PC-9 (cell line): ENCODE measurements at regions not wholly inside any gene's neighbourhood (a gene's known extent, or its start where the extent isn't known, plus 50 kb on each side); places are given as distances from the start of the nearest gene placed in this dataset.

ENCODE experiments used
- BruUV-seq: library from RNA; stranded (reverse); fragments of 400-500 nt; replicated peaks from 2 replicates; lab custom pipeline; 2021; lab: Mats Ljungman, UMichigan
- CTCF ChIA-PET: fragments of 300-600 bp; sonication (Branson Sonifier 250); formaldehyde crosslinking; loops from one replicate; lab custom pipeline; 2022; ENCODE audit warnings: antibody characterized with exemption; lab: Charles Lee
- POLR2A ChIA-PET: fragments of 300-600 bp; sonication (Branson Sonifier 250); formaldehyde crosslinking; loops from one replicate; lab custom pipeline; 2022; ENCODE audit warnings: antibody characterized with exemption; ENCODE audit not compliant: unreplicated experiment; lab: Charles Lee
- DNase-seq, 2 experiments: peaks; one replicate each; pipeline versions ENCODE4 v3.0.0 to v3.0.0-alpha.2; 2015 to 2022; ENCODE audit warnings: mixed read lengths in 1 of 2
- H2AFZ ChIP-seq: fragments of 200-600 bp; sonication (generic); 2 replicates; pipeline ENCODE4 v1.8.1; 2017; ENCODE audit warnings: antibody characterized with exemption
- H3F3A ChIP-seq: fragments of 200-600 bp; sonication (generic); 2 replicates; pipeline ENCODE4 v1.8.1; 2017; ENCODE audit warnings: antibody characterized with exemption, mild to moderate bottlenecking, low read depth; ENCODE audit not compliant: insufficient read depth
- H3K27ac ChIP-seq: fragments of 200-600 bp; sonication (generic); 2 replicates; pipeline ENCODE4 v1.6.1; 2016; ENCODE audit warnings: mixed run types
- H3K27me3 ChIP-seq: fragments of 200-600 bp; sonication (generic); 2 replicates; pipeline ENCODE4 v1.6.1; 2016; ENCODE audit warnings: low read depth, mixed run types; ENCODE audit not compliant: insufficient read depth
- H3K36me3 ChIP-seq: fragments of 200-600 bp; sonication (generic); 2 replicates; pipeline ENCODE4 v1.6.1; 2016; ENCODE audit warnings: low read depth, mixed run types
- H3K4me1 ChIP-seq: fragments of 200-600 bp; sonication (generic); replicated peaks from 2 replicates; pipeline ENCODE4 v1.6.1; 2016; ENCODE audit warnings: mixed run types; ENCODE audit not compliant: insufficient read depth
- H3K4me2 ChIP-seq: fragments of 200-600 bp; sonication (generic); 2 replicates; pipeline ENCODE4 v1.6.1; 2017; ENCODE audit warnings: mixed run types
- H3K4me3 ChIP-seq: fragments of 200-600 bp; sonication (generic); 2 replicates; pipeline ENCODE4 v1.6.1; 2016; ENCODE audit warnings: mixed run types
- H3K79me2 ChIP-seq: fragments of 200-600 bp; sonication (generic); 2 replicates; pipeline ENCODE4 v1.6.1; 2017; ENCODE audit warnings: low read depth, mixed run types
- H3K9me2 ChIP-seq: fragments of 200-600 bp; sonication (generic); 2 replicates; pipeline ENCODE4 v1.8.1; 2017; ENCODE audit warnings: mild to moderate bottlenecking; ENCODE audit not compliant: insufficient read depth
- H3K9me3 ChIP-seq: fragments of 200-600 bp; sonication (generic); 2 replicates; pipeline ENCODE4 v1.8.1; 2016; ENCODE audit warnings: low read depth; ENCODE audit not compliant: insufficient read depth
- H4K20me1 ChIP-seq: fragments of 200-600 bp; sonication (generic); 2 replicates; pipeline ENCODE4 v1.8.1; 2017; ENCODE audit not compliant: insufficient read depth
- CTCF ChIP-seq: fragments of 200-600 bp; sonication (generic); conservative IDR thresholded peaks from 2 replicates; pipeline ENCODE4 v1.6.1; 2017; ENCODE audit warnings: mixed run types, antibody characterized with exemption, mild to moderate bottlenecking, moderate library complexity
- EZH2 ChIP-seq: fragments of 200-600 bp; sonication (generic); IDR thresholded peaks from 2 replicates; pipeline ENCODE4 v1.8.0; 2017; ENCODE audit warnings: antibody characterized with exemption, low read depth
- intact Hi-C: fragments of 100-400 bp; cut with micrococcal nuclease; formaldehyde crosslinking; loops from one replicate; pipeline ENCODE4 v1.10.0; 2022; ENCODE audit not compliant: unreplicated experiment

GRCh38 chr3:40751666-40752065 lies 226.9 kb downstream of the ZNF621 start:
- no peaks in the 10 kb centered on the region for H3K27me3 ChIP-seq
- no peak for DNase-seq
- H3K27ac ChIP-seq, result no peak overlapping the region
- H2AFZ ChIP-seq, result no peak overlapping the region
- no peaks in the 10 kb centered on the region for H3K9me3 ChIP-seq
- H3K4me3 ChIP-seq, result no peak overlapping the region
- no peaks in the 10 kb centered on the region for H3K79me2 ChIP-seq
- ChIA-PET POLR2A (no interaction called here), CTCF (no interaction called here)
- H3K36me3 ChIP-seq, result no peaks in the 10 kb centered on the region
- H3K9me2 ChIP-seq, result no peaks in the 10 kb centered on the region
- H3K4me1 ChIP-seq, result no peaks in the 10 kb centered on the region
- intact Hi-C loops, result no loop called here
- no peaks in the 10 kb centered on the region for H4K20me1 ChIP-seq
- H3F3A ChIP-seq, result no peaks in the 10 kb centered on the region
- TF ChIP-seq CTCF (no peak), EZH2 (no peak)
- no peak overlapping the region for H3K4me2 ChIP-seq
- no TSS peak for BruUV-seq

- H3K4me1 ChIP-seq, result no peaks in the 10 kb centered on the region
- no peak overlapping the region for H2AFZ ChIP-seq
- H3K27ac ChIP-seq, result no peak overlapping the region
- BruUV-seq, result no TSS peak
- ChIA-PET CTCF (no interaction called here), POLR2A (no interaction called here)
- H3K27me3 ChIP-seq, result no peaks in the 10 kb centered on the region
- intact Hi-C loops, result no loop called here
- H3K4me2 ChIP-seq, result no peak overlapping the region
- DNase-seq, result no peak
- no peaks in the 10 kb centered on the region for H3K9me3 ChIP-seq
- H3F3A ChIP-seq, result no peaks in the 10 kb centered on the region
- H4K20me1 ChIP-seq, result no peaks in the 10 kb centered on the region
- H3K4me3 ChIP-seq, result no peak overlapping the region
- TF ChIP-seq EZH2 (no peak), CTCF (no peak)
- no peaks in the 10 kb centered on the region for H3K36me3 ChIP-seq
- no peaks in the 10 kb centered on the region for H3K9me2 ChIP-seq
- no peaks in the 10 kb centered on the region for H3K79me2 ChIP-seq
Observed at GRCh38 chr3:40752492-40752891, 227.7 kb downstream of the ZNF621 start.

GRCh38 chr3:40753291-40753770 lies 228.6 kb downstream of the ZNF621 start:
- H3K9me2 ChIP-seq, result no peaks in the 10 kb centered on the region
- ChIA-PET CTCF (no interaction called here), POLR2A (no interaction called here)
- no peaks in the 10 kb centered on the region for H3K36me3 ChIP-seq
- H4K20me1 ChIP-seq, result no peaks in the 10 kb centered on the region
- BruUV-seq, result no TSS peak
- no peak overlapping the region for H2AFZ ChIP-seq
- no peaks in the 10 kb centered on the region for H3K79me2 ChIP-seq
- H3K4me1 ChIP-seq, result no peaks in the 10 kb centered on the region
- no peak overlapping the region for H3K27ac ChIP-seq
- H3F3A ChIP-seq, result no peaks in the 10 kb centered on the region
- no peak overlapping the region for H3K4me2 ChIP-seq
- no peaks in the 10 kb centered on the region for H3K9me3 ChIP-seq
- no peaks in the 10 kb centered on the region for H3K27me3 ChIP-seq
- TF ChIP-seq CTCF (no peak), EZH2 (no peak)
- intact Hi-C loops, result no loop called here
- no peak overlapping the region for H3K4me3 ChIP-seq
- no peak for DNase-seq
